Lower leg skin (tissue), 3 donors: ENCODE measurements at regions not wholly inside any gene's neighbourhood (a gene's known extent, or its start where the extent isn't known, plus 50 kb on each side); places are given as distances from the start of the nearest gene placed in this dataset.

Experiments used
- POLR2A ChIP-seq, 2 donors: fragments of 450-650 bp; IDR thresholded peaks; one replicate each; pipeline ENCODE4 v1.6.1; 2016 to 2017; ENCODE audit warnings: antibody characterized with exemption in 2 of 2, mild to moderate bottlenecking in 1 of 2, moderate library complexity in 1 of 2
- TF ChIP-seq, protein P1 (sequence below), 3 donors: fragments of 450-650 bp; IDR thresholded peaks; one replicate each; pipeline ENCODE4 v1.5.1; 2016; ENCODE audit warnings: antibody characterized with exemption in 3 of 3, mild to moderate bottlenecking in 3 of 3, moderate library complexity in 2 of 3

DNA sequence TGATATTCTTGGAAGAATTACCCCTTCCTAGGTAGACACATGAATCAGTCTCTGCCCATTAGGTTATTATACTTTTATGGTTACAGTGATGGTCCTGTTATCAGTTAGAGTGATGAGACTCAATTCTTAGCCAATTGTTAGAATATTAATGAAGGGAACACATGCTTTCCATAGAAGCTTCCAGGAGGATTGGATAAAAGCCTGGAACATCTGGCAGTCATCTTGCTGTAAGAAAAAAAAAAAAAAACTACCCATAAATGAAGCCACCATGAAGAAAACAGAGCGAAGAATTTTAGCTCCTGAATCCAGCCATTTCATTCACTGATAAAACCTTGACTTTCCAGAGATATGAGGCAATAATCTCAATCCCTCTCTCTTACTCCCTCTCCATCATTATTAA is 262.5 kb upstream of the GRIN3A start:
- TF ChIP-seq, protein P1, sequence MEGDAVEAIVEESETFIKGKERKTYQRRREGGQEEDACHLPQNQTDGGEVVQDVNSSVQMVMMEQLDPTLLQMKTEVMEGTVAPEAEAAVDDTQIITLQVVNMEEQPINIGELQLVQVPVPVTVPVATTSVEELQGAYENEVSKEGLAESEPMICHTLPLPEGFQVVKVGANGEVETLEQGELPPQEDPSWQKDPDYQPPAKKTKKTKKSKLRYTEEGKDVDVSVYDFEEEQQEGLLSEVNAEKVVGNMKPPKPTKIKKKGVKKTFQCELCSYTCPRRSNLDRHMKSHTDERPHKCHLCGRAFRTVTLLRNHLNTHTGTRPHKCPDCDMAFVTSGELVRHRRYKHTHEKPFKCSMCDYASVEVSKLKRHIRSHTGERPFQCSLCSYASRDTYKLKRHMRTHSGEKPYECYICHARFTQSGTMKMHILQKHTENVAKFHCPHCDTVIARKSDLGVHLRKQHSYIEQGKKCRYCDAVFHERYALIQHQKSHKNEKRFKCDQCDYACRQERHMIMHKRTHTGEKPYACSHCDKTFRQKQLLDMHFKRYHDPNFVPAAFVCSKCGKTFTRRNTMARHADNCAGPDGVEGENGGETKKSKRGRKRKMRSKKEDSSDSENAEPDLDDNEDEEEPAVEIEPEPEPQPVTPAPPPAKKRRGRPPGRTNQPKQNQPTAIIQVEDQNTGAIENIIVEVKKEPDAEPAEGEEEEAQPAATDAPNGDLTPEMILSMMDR (IDR thresholded peaks at IDR 0.05) = no peak
- TF ChIP-seq POLR2A (IDR thresholded peaks at IDR 0.05) = no peak
